GM11168 (cell line): ENCODE measurements at regions not wholly inside any gene's neighbourhood (a gene's known extent, or its start where the extent isn't known, plus 50 kb on each side); places are given as distances from the start of the nearest gene placed in this dataset.
"Not testable (repeated sequence)": the region's sequence is repeated elsewhere in the genome, so short reads cannot be mapped to it uniquely, and the experiment has no call there.

Source experiments
- in situ Hi-C: fragments of 300-500 bp; cut with MboI; formaldehyde crosslinking; loops from one replicate; pipeline ENCODE4 v1.12.0; 2022; ENCODE audit warnings: low sequenced_read_pairs; ENCODE audit not compliant: unreplicated experiment

DNA sequence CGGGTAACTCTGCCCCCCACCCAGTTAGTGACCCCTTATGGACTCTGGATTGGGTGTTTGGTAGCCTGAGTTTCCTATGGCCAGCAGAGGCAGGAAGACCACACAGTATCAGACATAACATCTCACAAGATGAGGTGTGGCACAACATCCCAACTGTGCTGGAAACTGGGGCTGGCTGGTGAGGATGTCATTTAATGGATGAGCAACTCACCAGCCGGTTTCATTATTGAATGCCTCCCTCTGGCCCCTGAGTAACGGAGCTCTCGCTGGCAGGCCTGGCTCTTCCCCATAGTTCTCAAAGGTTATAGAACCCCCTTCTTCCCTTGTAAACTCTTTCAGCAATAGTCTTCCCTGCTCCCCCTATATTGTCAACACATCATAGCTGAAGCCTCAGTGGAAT is 195.0 kb downstream of the BCL11A start:
- in situ Hi-C loops, result no loop called here

GRCh38 chr2:60357996-60358395 is 195.5 kb downstream of the BCL11A start:
- in situ Hi-C loops, result no loop called here

- in situ Hi-C loops, result no loop called here
Measured at GRCh38 chr2:60356346-60356745, 197.1 kb downstream of the BCL11A start.

DNA sequence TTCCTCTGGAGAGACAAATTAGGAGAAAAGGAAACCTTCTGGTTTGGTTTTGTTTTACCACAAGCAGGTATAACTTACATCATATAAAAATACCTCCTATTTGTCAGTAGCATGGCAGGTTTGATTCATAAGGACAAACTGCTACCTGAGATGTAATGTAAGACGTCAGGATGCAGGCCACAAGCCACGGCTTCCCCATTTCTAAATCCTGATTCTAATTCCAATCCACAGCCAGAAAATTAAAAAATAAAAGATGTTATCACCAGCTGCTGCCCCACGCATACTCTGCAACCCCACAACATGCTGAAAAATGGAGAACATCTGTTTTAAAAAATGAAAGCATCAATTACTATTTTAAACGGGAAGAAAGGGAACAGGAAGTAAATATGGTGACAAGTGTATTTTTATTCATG is 197.6 kb downstream of the BCL11A start:
- in situ Hi-C loops, result no loop called here

DNA sequence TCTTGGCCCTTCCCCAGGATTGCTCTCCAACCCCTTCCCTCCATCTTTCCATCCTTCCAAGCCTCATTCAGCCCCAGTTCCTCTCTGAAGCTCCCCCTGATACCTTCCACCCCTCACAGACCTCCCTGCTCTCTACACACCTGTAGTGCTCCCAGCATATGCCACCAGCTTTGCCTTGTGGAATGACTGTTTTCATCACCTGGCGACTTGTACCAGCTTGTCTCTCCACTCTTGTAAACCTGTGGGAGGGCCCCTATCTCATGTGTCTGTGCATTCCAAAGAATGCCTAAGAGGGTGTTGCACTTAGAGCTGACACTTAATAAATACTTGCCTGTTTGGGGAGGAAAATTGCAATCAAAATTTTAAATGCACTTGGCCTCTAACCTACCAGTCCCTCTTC is 198.7 kb downstream of the BCL11A start:
- in situ Hi-C loops, result no loop called here

DNA sequence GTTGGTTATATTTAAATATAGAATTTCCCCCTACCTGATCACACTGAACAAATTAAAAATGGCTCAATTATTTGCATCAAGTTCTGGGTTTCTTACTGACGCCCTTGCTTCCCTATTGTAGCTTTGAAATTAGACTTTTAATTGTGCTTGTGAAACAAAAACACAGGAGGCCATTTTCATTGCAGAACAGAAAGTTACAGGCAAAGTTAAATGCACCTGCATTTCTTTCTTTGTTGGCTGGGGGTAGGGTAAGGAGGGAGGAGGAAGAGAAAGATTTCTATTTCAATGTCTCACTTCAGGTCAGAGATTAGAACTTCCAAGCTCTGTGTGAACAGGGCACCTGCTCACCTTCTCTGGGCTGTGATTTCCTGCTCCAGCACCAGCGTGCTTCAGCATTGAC is 199.6 kb downstream of the BCL11A start:
- in situ Hi-C loops, result no loop called here

- in situ Hi-C loops, result no loop called here
Measured at GRCh38 chr2:60353406-60353800, 200.1 kb downstream of the BCL11A start.

- in situ Hi-C loops, result no loop called here
Measured at GRCh38 chr2:60352491-60353405, 200.7 kb downstream of the BCL11A start.

- in situ Hi-C loops, result no loop called here
Measured at GRCh38 chr2:60351802-60352201, 201.7 kb downstream of the BCL11A start.

- in situ Hi-C loops, result no loop called here
Measured at GRCh38 chr2:60351321-60351720, 202.1 kb downstream of the BCL11A start.

DNA sequence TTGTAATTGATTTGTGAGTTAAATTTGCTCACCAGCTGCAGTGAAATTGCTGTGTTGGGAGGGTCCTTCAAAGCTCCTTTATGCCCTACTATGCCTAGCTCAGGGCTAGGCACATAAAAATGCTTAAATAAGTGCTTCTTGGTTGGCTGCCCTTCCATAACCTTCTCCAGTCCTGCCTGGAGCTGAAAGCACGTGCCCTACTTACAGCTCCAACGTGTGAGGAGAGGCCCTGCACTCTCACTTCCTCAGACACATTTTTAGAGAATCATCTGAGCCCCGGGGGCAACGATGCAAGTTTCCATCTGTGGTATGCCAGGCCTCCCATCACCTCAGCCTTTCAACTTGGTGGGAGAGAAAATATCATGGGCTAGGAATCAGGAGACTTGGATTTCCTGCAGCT is 202.7 kb downstream of the BCL11A start:
- in situ Hi-C loops, result no loop called here

- in situ Hi-C loops, result no loop called here
Measured at GRCh38 chr2:60347781-60348180, 205.7 kb downstream of the BCL11A start.

DNA sequence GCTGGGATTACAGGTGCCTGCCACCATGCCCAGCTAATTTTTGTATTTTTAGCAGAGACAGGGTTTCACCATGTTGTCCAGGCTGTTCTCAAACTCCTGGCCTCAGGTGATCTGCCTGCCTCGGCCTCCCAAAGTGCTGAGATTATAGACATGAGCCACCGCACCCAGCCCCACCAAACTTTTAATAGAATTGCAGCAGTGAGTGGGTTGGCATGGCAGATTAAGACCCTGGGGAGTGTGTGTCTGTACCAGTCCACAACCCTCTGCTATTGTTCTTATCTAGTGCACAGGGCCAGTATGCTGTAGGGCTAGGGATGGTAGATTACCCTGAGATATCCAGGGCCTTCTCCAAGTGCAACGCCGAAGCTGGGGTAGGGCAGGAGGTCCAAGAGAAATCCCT is 211.0 kb downstream of the BCL11A start:
- in situ Hi-C loops, result not testable (repeated sequence)

DNA sequence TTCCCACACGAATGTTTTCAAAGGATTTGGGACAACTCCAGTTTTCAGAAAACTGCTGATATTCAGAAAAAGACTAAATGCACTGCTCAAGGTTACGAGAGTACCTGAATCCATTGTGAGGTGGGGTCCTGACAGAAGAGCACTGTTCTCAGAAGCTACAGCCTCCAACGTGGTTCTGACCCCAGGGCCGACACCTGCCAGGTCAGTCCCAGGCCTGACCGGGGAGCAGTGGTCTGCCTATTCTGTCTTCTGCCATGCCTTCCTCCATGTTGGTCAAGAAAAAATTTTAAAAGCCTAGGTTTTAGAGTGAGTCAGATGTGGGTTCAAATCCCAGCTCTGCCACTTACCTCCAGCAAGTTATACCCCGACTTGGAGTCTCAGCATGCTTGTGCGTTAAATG is 212.3 kb downstream of the BCL11A start:
- in situ Hi-C loops, result no loop called here

GRCh38 chr2:60339286-60339685 is 214.2 kb downstream of the BCL11A start:
- in situ Hi-C loops, result no loop called here

DNA sequence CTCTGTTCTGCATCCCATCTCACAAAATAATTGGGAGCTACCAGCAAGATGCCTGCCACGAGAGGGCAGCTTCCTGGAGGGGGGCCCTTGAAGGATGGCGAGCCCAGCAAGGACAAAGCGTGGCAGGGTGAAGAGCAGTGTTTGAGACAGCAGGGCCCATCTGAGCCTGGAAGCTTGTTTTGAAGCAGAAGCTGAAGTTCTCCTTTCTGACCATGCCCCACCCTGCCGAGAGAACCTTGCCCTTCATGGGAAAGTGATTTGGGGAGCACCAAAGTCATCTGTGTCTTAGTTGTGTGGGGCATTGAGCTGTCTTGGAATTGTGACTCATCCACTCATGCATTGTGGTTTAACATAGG is 216.3 kb downstream of the BCL11A start:
- in situ Hi-C loops, result no loop called here

DNA sequence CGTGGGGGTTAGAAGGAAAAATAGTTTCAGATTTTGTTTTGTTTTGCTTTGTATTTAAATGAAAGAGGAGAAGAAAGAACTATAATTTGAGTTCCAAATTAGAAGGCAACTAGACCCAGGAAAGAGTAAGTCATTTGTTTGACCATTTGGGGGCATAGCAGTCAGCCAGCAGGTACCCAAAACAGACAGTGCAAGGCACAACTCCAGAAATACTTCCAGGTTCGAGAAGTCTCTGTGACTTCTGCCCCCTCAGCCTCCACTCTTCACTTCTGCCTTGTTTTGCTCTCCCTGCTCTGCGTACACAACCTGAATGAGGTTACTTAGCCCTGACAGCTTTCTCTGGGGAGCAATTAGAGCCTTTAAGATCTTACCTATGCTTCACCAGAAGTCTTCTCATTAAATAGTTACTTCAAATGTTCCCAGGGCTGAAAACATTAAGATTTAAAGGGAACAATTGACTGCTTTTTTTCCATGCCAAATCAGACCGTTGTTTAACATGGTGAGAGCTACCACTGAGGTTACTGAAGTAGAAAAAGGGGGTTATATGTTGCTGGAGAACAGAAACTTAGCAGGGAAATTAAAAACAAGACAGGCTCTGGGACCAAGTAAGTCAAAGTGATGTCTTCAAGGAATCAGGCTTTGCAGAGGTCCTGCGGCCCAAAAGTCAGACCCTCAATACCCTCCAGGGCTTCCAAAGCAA is 216.9 kb downstream of the BCL11A start:
- in situ Hi-C loops, result no loop called here

GRCh38 chr2:60335533-60336237 is 217.8 kb downstream of the BCL11A start:
- in situ Hi-C loops, result no loop called here

GRCh38 chr2:60334610-60335009 is 218.8 kb downstream of the BCL11A start:
- in situ Hi-C loops, result no loop called here

DNA sequence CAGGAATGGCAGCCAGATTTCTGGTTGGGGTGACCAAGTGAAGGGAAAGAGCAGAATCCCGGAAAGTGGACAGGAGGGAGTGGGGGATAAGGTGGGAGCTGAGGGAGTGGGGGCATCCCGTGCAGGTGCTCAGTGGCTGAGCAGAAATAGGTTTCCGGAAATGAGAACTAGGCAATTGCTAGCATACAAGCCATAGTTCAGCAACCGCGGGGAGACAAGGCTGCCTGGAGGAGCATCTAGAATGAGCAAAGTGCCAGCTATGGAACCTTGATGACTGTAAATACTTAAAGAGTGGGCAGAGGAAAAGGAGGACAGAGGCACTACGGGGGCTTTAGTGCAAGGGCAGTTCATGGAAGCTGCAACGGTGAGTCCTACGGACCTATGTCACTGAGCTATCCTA is 220.2 kb downstream of the BCL11A start:
- in situ Hi-C loops, result no loop called here
